H9 (cell line): ENCODE measurements at regions not wholly inside any gene's neighbourhood (a gene's known extent, or its start where the extent isn't known, plus 50 kb on each side); places are given as distances from the start of the nearest gene placed in this dataset.

Experiments
- DNase-seq: peaks from one replicate; pipeline ENCODE4 v3.0.0-alpha.2; 2017
- H2AFZ ChIP-seq: one replicate; pipeline ENCODE4 v1.6.1; 2013; ENCODE audit warnings: mild to moderate bottlenecking, low read length, control low read depth, moderate library complexity
- H2AK5ac ChIP-seq: 2 replicates; pipeline ENCODE4 v1.6.1; 2013; ENCODE audit warnings: low read length, control low read depth, mixed read lengths; ENCODE audit not compliant: insufficient read length
- H2BK120ac ChIP-seq: one replicate; pipeline ENCODE4 v1.6.1; 2013; ENCODE audit warnings: low read depth, mild to moderate bottlenecking, low read length, control low read depth, inconsistent platforms; ENCODE audit not compliant: poor library complexity, severe bottlenecking
- H2BK12ac ChIP-seq: 2 replicates; pipeline ENCODE4 v1.6.1; 2013; ENCODE audit warnings: low read length, control low read depth, mixed read lengths, low read depth; ENCODE audit not compliant: insufficient read length
- H2BK15ac ChIP-seq: 2 replicates; pipeline ENCODE4 v1.6.1; 2013; ENCODE audit warnings: low read depth, low read length, control low read depth
- H2BK20ac ChIP-seq: one replicate; pipeline ENCODE4 v1.6.1; 2013; ENCODE audit warnings: low read depth, mild to moderate bottlenecking, low read length, control low read depth, inconsistent platforms; ENCODE audit not compliant: poor library complexity, severe bottlenecking
- H2BK5ac ChIP-seq: 2 replicates; pipeline ENCODE4 v1.6.1; 2013; ENCODE audit warnings: low read length, control low read depth, mixed read lengths; ENCODE audit not compliant: insufficient read length
- H3K14ac ChIP-seq: 2 replicates; pipeline ENCODE4 v1.6.1; 2013; ENCODE audit warnings: low read length, control low read depth; ENCODE audit not compliant: insufficient read depth
- H3K18ac ChIP-seq: 2 replicates; pipeline ENCODE4 v1.6.1; 2013; ENCODE audit warnings: low read depth, mild to moderate bottlenecking, mixed read lengths, low read length, control low read depth; ENCODE audit not compliant: insufficient read length
- H3K23ac ChIP-seq: 2 replicates; pipeline ENCODE4 v1.6.1; 2013; ENCODE audit warnings: low read length, control low read depth, mixed read lengths, low read depth; ENCODE audit not compliant: insufficient read length
- H3K23me2 ChIP-seq: 2 replicates; pipeline ENCODE4 v1.6.1; 2013; ENCODE audit warnings: low read depth, mild to moderate bottlenecking, mixed read lengths, low read length, control low read depth; ENCODE audit not compliant: insufficient read length, poor library complexity, severe bottlenecking
- H3K27ac ChIP-seq: 2 replicates; pipeline ENCODE4 v1.5.1; 2013; ENCODE audit warnings: low read length, control low read depth, mixed read lengths, low read depth; ENCODE audit not compliant: insufficient read length
- H3K27me3 ChIP-seq: 2 replicates; pipeline ENCODE4 v1.6.1; 2013; ENCODE audit warnings: low read length, control low read depth, inconsistent platforms; ENCODE audit not compliant: insufficient read depth
- H3K4ac ChIP-seq: 2 replicates; pipeline ENCODE4 v1.6.1; 2013; ENCODE audit warnings: low read depth, mild to moderate bottlenecking, control low read depth, inconsistent platforms, low read length, moderate library complexity
- H3K4me1 ChIP-seq: 2 replicates; pipeline ENCODE4 v1.6.1; 2013; ENCODE audit warnings: low read length, control low read depth, inconsistent platforms; ENCODE audit not compliant: insufficient read depth
- H3K4me2 ChIP-seq: 2 replicates; pipeline ENCODE4 v1.6.1; 2013; ENCODE audit warnings: low read length, control low read depth, mixed read lengths; ENCODE audit not compliant: insufficient read length, insufficient read depth
- H3K56ac ChIP-seq: 2 replicates; pipeline ENCODE4 v1.6.1; 2013; ENCODE audit warnings: low read depth, mild to moderate bottlenecking, mixed read lengths, low read length, control low read depth; ENCODE audit not compliant: insufficient read length
- H3K79me1 ChIP-seq: 2 replicates; pipeline ENCODE4 v1.6.1; 2013; ENCODE audit warnings: low read depth, mild to moderate bottlenecking, moderate library complexity, low read length, control low read depth, inconsistent platforms; ENCODE audit not compliant: insufficient read depth, poor library complexity, severe bottlenecking
- H3K79me2 ChIP-seq: 2 replicates; pipeline ENCODE4 v1.6.1; 2013; ENCODE audit warnings: low read length, control low read depth, inconsistent platforms; ENCODE audit not compliant: insufficient read depth
- H3K9ac ChIP-seq: 2 replicates; pipeline ENCODE4 v1.6.1; 2013; ENCODE audit warnings: low read length, control low read depth, mixed read lengths; ENCODE audit not compliant: insufficient read length; ENCODE audit errors: extremely low read depth
- H3K9me3 ChIP-seq: one replicate; pipeline ENCODE4 v1.6.1; 2013; ENCODE audit warnings: low read depth, low read length, inconsistent platforms; ENCODE audit not compliant: control insufficient read depth
- H3T11ph ChIP-seq: one replicate; pipeline ENCODE4 v1.6.1; 2013; ENCODE audit warnings: mild to moderate bottlenecking, low read length, control low read depth, inconsistent platforms
- H4K20me1 ChIP-seq: one replicate; pipeline ENCODE4 v1.6.1; 2013; ENCODE audit not compliant: control insufficient read depth, insufficient read length, insufficient read depth
- H4K5ac ChIP-seq: 2 replicates; pipeline ENCODE4 v1.6.1; 2013; ENCODE audit warnings: low read depth, mild to moderate bottlenecking, mixed read lengths, low read length, control low read depth; ENCODE audit not compliant: insufficient read length
- H4K8ac ChIP-seq: replicated peaks from 2 replicates; pipeline ENCODE4 v1.6.1; 2013; ENCODE audit warnings: low read length, control low read depth, mixed read lengths, low read depth; ENCODE audit not compliant: insufficient read length
- H4K91ac ChIP-seq: 2 replicates; pipeline ENCODE4 v1.6.1; 2013; ENCODE audit warnings: low read depth, mild to moderate bottlenecking, moderate library complexity, mixed read lengths, low read length, control low read depth; ENCODE audit not compliant: insufficient read length
- H3K27ac Mint-ChIP-seq, 3 experiments: 2 replicates in 2 of 3; 3 replicates in 1 of 3; pipeline ENCODE4 v1.8.0; 2020 to 2021; ENCODE audit warnings: mixed read lengths in 3 of 3, mild to moderate bottlenecking in 1 of 3, moderate library complexity in 1 of 3
- H3K27me3 Mint-ChIP-seq: 2 replicates; pipeline ENCODE4 v1.8.0; 2021; ENCODE audit warnings: low read depth, mild to moderate bottlenecking, moderate library complexity, mixed read lengths
- H3K36me3 Mint-ChIP-seq, 3 experiments: 2 replicates in 2 of 3; 3 replicates in 1 of 3; pipeline ENCODE4 v1.8.0; 2020 to 2021; ENCODE audit warnings: low read depth in 3 of 3, mixed read lengths in 3 of 3; ENCODE audit not compliant: insufficient read depth in 1 of 3
- H3K4me1 Mint-ChIP-seq, 2 experiments: 2 replicates each; pipeline ENCODE4 v1.8.0; 2020; ENCODE audit warnings: mixed read lengths in 2 of 2
- H3K4me3 Mint-ChIP-seq, 2 experiments: 2 replicates in 1 of 2; 3 replicates in 1 of 2; pipeline ENCODE4 v1.8.0; 2020 to 2021; ENCODE audit warnings: mild to moderate bottlenecking in 2 of 2, mixed read lengths in 2 of 2, moderate library complexity in 1 of 2
- H3K9me3 Mint-ChIP-seq, 2 experiments: 2 replicates in 1 of 2; 3 replicates in 1 of 2; pipeline ENCODE4 v1.8.0; 2020; ENCODE audit warnings: mild to moderate bottlenecking in 2 of 2, mixed read lengths in 2 of 2, moderate library complexity in 1 of 2
- WGBS: extraction: QIAGEN DNeasy Blood & Tissue Kit; methylation state at CpG from one replicate; pipeline ENCODE4 v1.1.7; 2013; ENCODE audit warnings: missing lambda C conversion rate, low lambda C conversion rate, mixed read lengths; ENCODE audit not compliant: insufficient read length; ENCODE audit errors: extremely low coverage; 5-methylcytosine and 5-hydroxymethylcytosine counted together
- TF ChIP-seq, protein P1 (sequence below): fragments of 200-600 bp; sonication (generic); conservative IDR thresholded peaks from 3 replicates; pipeline ENCODE4 v1.8.0; 2021; ENCODE audit warnings: antibody characterized with exemption, mild to moderate bottlenecking

DNA sequence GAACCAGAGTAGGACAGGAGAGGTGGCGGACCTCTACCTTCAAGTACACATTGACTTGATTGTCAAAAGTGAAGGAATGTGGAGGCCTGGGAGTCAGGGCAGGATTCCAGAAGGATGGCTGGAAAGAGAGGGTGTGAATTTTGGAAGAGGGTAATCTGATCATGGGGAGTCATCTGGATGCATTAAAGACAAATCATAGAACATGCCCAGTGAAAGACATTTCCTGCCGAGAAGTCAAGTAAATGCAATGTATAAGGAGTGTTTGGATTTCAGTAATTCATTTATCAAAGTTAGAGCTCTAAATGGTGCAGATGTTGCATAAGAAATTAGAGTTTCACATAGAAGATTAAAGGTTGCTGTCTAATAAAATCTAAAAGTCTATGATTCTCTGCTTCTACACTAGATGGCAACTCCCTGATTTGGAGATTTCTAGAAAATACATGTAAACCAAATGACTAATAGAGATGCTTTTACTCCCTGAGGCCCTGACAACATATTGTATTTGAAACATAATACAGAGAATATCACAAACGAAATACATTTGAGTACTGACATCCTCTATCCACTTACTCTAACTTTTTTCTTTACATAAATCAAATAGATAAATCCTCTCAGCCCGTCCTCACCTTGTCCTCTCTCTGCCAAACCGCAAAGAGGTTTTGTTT is 91.3 kb downstream of the KCNA5 start:
- Histone ChIP-seq H3K79me2 (no peaks in the 10 kb centered on the region), H3K79me1 (no peaks in the 10 kb centered on the region), H3K23ac (no peak overlapping the region), H4K91ac (no peak overlapping the region), H3K27me3 (no peaks in the 10 kb centered on the region), H3K18ac (no peak overlapping the region), H2AFZ (no peak overlapping the region), H2BK120ac (no peak overlapping the region), H2BK5ac (no peak overlapping the region), H4K8ac (no peak overlapping the region), H3K4ac (no peak overlapping the region), H3K9ac (no peak overlapping the region), H2AK5ac (no peak overlapping the region), H3T11ph (no peak overlapping the region), H3K27ac (no peak overlapping the region), H3K56ac (no peak overlapping the region), H2BK15ac (no peak overlapping the region), H4K20me1 (no peaks in the 10 kb centered on the region), H2BK20ac (no peak overlapping the region), H3K14ac (no peak overlapping the region), H3K4me2 (no peak overlapping the region), H3K9me3 (peaks cover 10% of the 10 kb centered on the region), H3K23me2 (no peaks in the 10 kb centered on the region), H2BK12ac (no peak overlapping the region), H3K4me1 (no peaks in the 10 kb centered on the region), H4K5ac (no peak overlapping the region)
- Mint-ChIP-seq H3K9me3 (peaks cover 5 to 11% of the 10 kb centered on the region in 2 experiments), H3K27me3 (no peaks in the 10 kb centered on the region), H3K4me3 (no peak overlapping the region), H3K36me3 (peaks cover 0 to 13% (median 13%) of the 10 kb centered on the region in 3 experiments; a peak in 5 of 7 replicates), H3K27ac (no peak overlapping the region), H3K4me1 (no peaks in the 10 kb centered on the region; a peak in 1 of 4 replicates)
- 100% methylated on average over 1 of the region's 5 CpGs for WGBS
- TF ChIP-seq, protein P1, sequence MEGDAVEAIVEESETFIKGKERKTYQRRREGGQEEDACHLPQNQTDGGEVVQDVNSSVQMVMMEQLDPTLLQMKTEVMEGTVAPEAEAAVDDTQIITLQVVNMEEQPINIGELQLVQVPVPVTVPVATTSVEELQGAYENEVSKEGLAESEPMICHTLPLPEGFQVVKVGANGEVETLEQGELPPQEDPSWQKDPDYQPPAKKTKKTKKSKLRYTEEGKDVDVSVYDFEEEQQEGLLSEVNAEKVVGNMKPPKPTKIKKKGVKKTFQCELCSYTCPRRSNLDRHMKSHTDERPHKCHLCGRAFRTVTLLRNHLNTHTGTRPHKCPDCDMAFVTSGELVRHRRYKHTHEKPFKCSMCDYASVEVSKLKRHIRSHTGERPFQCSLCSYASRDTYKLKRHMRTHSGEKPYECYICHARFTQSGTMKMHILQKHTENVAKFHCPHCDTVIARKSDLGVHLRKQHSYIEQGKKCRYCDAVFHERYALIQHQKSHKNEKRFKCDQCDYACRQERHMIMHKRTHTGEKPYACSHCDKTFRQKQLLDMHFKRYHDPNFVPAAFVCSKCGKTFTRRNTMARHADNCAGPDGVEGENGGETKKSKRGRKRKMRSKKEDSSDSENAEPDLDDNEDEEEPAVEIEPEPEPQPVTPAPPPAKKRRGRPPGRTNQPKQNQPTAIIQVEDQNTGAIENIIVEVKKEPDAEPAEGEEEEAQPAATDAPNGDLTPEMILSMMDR, result no peak
- DNase-seq, result no peak
